ENCODE measurements at regions not wholly inside any gene's neighbourhood (a gene's known extent, or its start where the extent isn't known, plus 50 kb on each side); places are given as distances from the start of the nearest gene placed in this dataset.

DNA sequence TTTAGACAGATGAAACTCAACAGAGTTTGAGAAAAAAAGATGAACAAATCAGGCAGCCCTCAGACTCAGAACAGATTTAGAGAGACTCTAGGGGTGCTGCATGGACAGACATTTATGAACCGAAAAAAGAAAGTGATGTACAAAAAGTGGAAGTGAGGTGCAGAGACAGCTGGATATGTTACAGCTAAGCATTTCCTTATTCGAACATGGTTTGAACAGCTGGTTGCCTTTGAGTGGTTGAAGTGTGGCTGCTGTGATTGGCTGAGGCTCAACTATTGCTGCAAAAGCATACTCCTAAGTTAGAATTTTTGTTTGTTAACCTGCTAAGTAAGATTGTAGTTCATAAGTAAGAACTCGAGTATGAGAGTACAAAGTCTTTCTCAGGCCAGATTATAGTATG is 331.5 kb upstream of the PABPC4L start:
- TF ChIP-seq CTCF (IDR thresholded peaks at IDR 0.05) (no peak), POLR2A (IDR thresholded peaks at IDR 0.05) (no peak), POLR2AphosphoS5 (IDR thresholded peaks at IDR 0.05) (no peak)

Data from upper lobe of left lung (tissue), 4 donors.